K562 (cell line): ENCODE measurements at regions not wholly inside any gene's neighbourhood (a gene's known extent, or its start where the extent isn't known, plus 50 kb on each side); places are given as distances from the start of the nearest gene placed in this dataset.
"Not testable (repeated sequence)": the region's sequence is repeated elsewhere in the genome, so short reads cannot be mapped to it uniquely, and the experiment has no call there.

ENCODE experiments used
- BDP1 ChIP-seq: IDR thresholded peaks from 3 replicates; pipeline ENCODE4 v1.6.1; 2011; ENCODE audit not compliant: insufficient read length, insufficient read depth
- BMI1 ChIP-seq: fragments of 150-350 bp; IDR thresholded peaks from 2 replicates; pipeline ENCODE4 v1.6.1; 2014; ENCODE audit warnings: low read length
- CC2D1A ChIP-seq: fragments of 450-650 bp; IDR thresholded peaks from 2 replicates; pipeline ENCODE4 v1.6.1; 2017; ENCODE audit warnings: mild to moderate bottlenecking
- EP300 ChIP-seq: IDR thresholded peaks from 2 replicates; pipeline ENCODE4 v1.6.1; 2012; ENCODE audit warnings: low read length, improper control_type of control experiment
- ETV1 ChIP-seq: fragments of 450-650 bp; conservative IDR thresholded peaks from 2 replicates; pipeline ENCODE4 v1.6.1; 2016; ENCODE audit warnings: missing genetic modification characterization, control low read depth, low read depth, missing compliant biosample characterization
- FOXM1 ChIP-seq, 2 experiments: fragments of 450-650 bp in 1 of 2; sonication (generic) in 1 of 2; formaldehyde crosslinking in 1 of 2; IDR thresholded peaks; 2 replicates each; pipeline versions ENCODE4 v1.6.1 to v1.9.0; 2017 to 2022; ENCODE audit warnings: low read depth in 2 of 2, mild to moderate bottlenecking in 2 of 2, missing genetic modification reagents in 1 of 2, moderate library complexity in 1 of 2
- MAFK ChIP-seq: IDR thresholded peaks from 2 replicates; pipeline ENCODE4 v1.6.1; 2011; ENCODE audit warnings: low read length, improper control_type of control experiment
- SNRNP70 ChIP-seq: fragments of 200-400 bp; formaldehyde crosslinking; optimal IDR thresholded peaks from 2 replicates; pipeline ENCODE3; 2017; ENCODE audit warnings: low read depth, low read length
- TARDBP ChIP-seq: fragments of 450-650 bp; IDR thresholded peaks from 2 replicates; pipeline ENCODE4 v1.6.1; 2016
- TOE1 ChIP-seq, 2 experiments: fragments of 450-650 bp in 1 of 2; sonication (generic) in 1 of 2; formaldehyde crosslinking in 1 of 2; IDR thresholded peaks; 2 replicates each; pipeline versions ENCODE4 v1.7.1 to v1.8.0; 2016 to 2022; ENCODE audit warnings: borderline replicate concordance in 2 of 2, mild to moderate bottlenecking in 2 of 2, antibody characterized with exemption in 1 of 2, inconsistent platforms in 1 of 2, low read depth in 1 of 2, missing genetic modification reagents in 1 of 2, moderate library complexity in 1 of 2
- ZNF445 ChIP-seq: fragments of 250-450 bp; sonication (Bioruptor Pico); IDR thresholded peaks from 2 replicates; pipeline ENCODE4 v1.4.0; 2020; ENCODE audit warnings: low read depth, mild to moderate bottlenecking, moderate library complexity
- TF ChIP-seq, protein P1 (sequence below): fragments of 250-450 bp; sonication (Bioruptor Pico); IDR thresholded peaks from 2 replicates; pipeline ENCODE4 v1.5.1; 2021; ENCODE audit warnings: mild to moderate bottlenecking

DNA sequence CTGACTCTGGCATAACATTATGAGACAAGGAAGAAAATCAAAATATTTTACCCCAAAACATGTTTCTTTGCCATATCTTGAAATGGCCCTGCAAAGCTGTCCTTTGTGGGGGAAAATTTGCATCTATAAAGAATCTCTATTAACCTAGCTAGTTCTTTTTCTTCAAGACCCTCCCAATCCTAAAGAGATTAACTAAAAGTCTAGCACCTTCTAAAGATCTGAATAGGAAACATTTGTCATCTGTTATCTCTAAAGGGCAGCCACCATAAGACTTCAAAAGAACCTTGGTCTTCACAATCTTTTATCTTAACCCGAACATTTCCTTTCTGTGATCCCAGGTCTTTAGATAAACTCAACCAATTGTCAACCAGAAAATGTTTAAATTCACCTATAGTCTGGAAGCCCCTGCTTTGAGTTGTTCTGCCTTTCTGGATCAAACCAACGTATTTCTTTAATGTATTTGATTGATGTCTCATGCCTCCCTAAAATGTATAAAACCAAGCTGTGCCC lies 196.9 kb upstream of the ARL4C start:
- TF ChIP-seq SNRNP70; TOE1 (IDR thresholded peaks at IDR 0.05; ENCODE audit: borderline replicate concordance); TOE1 (CRISPR knock-in tag; IDR thresholded peaks at IDR 0.05; ENCODE audit: borderline replicate concordance, low read depth); ZNF445 (CRISPR knock-in tag); BDP1; TARDBP; MAFK; EP300; BMI1; ETV1 (tag); CC2D1A; FOXM1 (IDR thresholded peaks at IDR 0.05; ENCODE audit: low read depth); FOXM1 (CRISPR knock-in tag; IDR thresholded peaks at IDR 0.05; ENCODE audit: low read depth): not testable (repeated sequence)
- TF ChIP-seq, protein P1, sequence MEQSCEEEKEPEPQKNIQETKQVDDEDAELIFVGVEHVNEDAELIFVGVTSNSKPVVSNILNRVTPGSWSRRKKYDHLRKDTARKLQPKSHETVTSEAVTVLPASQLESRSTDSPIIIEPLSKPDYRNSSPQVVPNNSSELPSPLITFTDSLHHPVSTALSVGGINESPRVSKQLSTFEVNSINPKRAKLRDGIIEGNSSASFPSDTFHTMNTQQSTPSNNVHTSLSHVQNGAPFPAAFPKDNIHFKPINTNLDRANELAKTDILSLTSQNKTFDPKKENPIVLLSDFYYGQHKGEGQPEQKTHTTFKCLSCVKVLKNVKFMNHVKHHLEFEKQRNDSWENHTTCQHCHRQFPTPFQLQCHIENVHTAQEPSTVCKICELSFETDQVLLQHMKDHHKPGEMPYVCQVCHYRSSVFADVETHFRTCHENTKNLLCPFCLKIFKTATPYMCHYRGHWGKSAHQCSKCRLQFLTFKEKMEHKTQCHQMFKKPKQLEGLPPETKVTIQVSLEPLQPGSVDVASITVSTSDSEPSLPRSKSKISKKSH (CRISPR knock-in tag), result not testable (repeated sequence)
